ENCODE measurements at regions not wholly inside any gene's neighbourhood (a gene's known extent, or its start where the extent isn't known, plus 50 kb on each side); places are given as distances from the start of the nearest gene placed in this dataset.

- TF ChIP-seq, protein P1, sequence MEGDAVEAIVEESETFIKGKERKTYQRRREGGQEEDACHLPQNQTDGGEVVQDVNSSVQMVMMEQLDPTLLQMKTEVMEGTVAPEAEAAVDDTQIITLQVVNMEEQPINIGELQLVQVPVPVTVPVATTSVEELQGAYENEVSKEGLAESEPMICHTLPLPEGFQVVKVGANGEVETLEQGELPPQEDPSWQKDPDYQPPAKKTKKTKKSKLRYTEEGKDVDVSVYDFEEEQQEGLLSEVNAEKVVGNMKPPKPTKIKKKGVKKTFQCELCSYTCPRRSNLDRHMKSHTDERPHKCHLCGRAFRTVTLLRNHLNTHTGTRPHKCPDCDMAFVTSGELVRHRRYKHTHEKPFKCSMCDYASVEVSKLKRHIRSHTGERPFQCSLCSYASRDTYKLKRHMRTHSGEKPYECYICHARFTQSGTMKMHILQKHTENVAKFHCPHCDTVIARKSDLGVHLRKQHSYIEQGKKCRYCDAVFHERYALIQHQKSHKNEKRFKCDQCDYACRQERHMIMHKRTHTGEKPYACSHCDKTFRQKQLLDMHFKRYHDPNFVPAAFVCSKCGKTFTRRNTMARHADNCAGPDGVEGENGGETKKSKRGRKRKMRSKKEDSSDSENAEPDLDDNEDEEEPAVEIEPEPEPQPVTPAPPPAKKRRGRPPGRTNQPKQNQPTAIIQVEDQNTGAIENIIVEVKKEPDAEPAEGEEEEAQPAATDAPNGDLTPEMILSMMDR (conservative IDR thresholded peaks at IDR 0.05 in 1 of 2, IDR thresholded peaks at IDR 0.05 in 1 of 2; ENCODE audit: low read depth in 1 of 2, low read length in 2 of 2) = no peak
- no peak for TF ChIP-seq EZH2 (IDR thresholded peaks at IDR 0.05; ENCODE audit: low read length, missing control alignments)
Measured at GRCh38 chr21:14685568-14685967, 139.5 kb upstream of the SAMSN1 start.

Measured in fibroblast of lung (primary cell).